HL-60 (cell line): ENCODE measurements at regions not wholly inside any gene's neighbourhood (a gene's known extent, or its start where the extent isn't known, plus 50 kb on each side); places are given as distances from the start of the nearest gene placed in this dataset.
A peak's percentile ranks its signal among the peaks of the same experiment; 100 is the strongest.
"Not testable (repeated sequence)": the region's sequence is repeated elsewhere in the genome, so short reads cannot be mapped to it uniquely, and the experiment has no call there.

ENCODE experiments used
- DNase-seq, 2 experiments: peaks; one replicate each; pipeline ENCODE4 v3.0.0-alpha.2; 2010 to 2020; ENCODE audit warnings: low read depth in 1 of 2, low spot score in 1 of 2
- H3K27ac ChIP-seq: fragments of 250-450 bp; sonication (Bioruptor Pico); replicated peaks from 2 replicates; pipeline ENCODE4 v1.5.1; 2020; ENCODE audit warnings: mild to moderate bottlenecking, moderate library complexity
- H3K27me3 ChIP-seq: fragments of 250-450 bp; sonication (Bioruptor Pico); 2 replicates; pipeline ENCODE4 v1.5.1; 2021; ENCODE audit warnings: mild to moderate bottlenecking, moderate library complexity; ENCODE audit not compliant: insufficient read depth, poor library complexity, severe bottlenecking
- H3K4me3 ChIP-seq: replicated peaks from 2 replicates; pipeline ENCODE4 v1.5.1; 2011; ENCODE audit warnings: mild to moderate bottlenecking, control low read depth, low read length; ENCODE audit not compliant: insufficient read depth
- GABPA ChIP-seq: IDR thresholded peaks from 2 replicates; pipeline ENCODE4 v1.6.1; 2012; ENCODE audit warnings: low read depth
- POLR2AphosphoS5 ChIP-seq: IDR thresholded peaks from 2 replicates; pipeline ENCODE4 v1.6.1; 2012; ENCODE audit warnings: low read depth
- SPI1 ChIP-seq: IDR thresholded peaks from 2 replicates; pipeline ENCODE4 v1.6.1; 2012; ENCODE audit warnings: low read depth, mild to moderate bottlenecking, borderline replicate concordance
- TF ChIP-seq, protein P1 (sequence below): IDR thresholded peaks from 2 replicates; pipeline ENCODE4 v1.6.1; 2012; ENCODE audit warnings: low read depth; ENCODE audit not compliant: insufficient replicate concordance
- TF ChIP-seq, protein P2 (sequence below): IDR thresholded peaks from one replicate; pipeline ENCODE4 v1.5.1; 2011; ENCODE audit warnings: low read length, control low read depth, inconsistent platforms; ENCODE audit not compliant: insufficient read depth

DNA sequence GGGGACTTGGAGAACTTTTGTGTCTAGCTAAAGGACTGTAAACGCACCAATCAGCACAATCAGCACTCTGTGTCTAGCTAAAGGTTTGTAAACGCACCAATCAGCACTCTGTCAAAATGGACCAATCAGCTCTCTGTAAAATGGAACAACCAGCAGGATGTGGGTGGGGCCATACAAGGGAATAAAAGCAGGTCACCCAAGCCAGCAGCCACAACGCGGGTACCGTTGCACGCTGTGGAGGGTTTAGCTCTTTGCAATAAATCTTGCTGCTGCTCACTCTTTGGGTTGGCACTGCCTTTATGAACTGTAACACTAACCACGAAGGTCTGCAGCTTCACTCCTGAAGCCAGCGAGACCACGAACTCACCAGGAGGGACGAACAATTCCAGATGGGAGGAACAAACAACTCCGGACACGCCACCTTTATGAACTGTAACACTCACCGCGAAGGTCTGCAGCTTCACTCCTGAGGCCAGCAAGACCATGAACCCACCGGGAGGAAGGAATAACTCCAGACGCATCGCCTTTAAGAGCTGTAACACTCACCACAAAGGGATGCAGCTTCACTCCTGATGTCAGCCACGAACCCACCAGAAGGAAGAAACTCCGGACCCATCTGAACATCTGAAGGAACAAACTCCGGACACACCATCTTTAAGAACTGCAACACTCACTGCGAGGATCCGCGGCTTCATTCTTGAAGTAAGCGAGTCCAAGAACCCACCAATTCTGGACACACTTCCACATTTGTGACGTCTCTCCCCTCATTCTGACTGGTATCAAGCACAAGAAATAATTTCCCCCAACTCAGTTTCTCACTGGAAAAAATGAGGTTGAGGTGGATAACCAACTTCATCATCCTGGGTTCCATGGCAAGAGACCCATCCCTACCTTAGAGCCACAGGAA lies 227.3 kb upstream of the AMIGO2 start:
- peak in 1 of 2 experiments; percentile 8 for DNase-seq
- H3K4me3 ChIP-seq: peak overlapping the region; percentile 21

DNA sequence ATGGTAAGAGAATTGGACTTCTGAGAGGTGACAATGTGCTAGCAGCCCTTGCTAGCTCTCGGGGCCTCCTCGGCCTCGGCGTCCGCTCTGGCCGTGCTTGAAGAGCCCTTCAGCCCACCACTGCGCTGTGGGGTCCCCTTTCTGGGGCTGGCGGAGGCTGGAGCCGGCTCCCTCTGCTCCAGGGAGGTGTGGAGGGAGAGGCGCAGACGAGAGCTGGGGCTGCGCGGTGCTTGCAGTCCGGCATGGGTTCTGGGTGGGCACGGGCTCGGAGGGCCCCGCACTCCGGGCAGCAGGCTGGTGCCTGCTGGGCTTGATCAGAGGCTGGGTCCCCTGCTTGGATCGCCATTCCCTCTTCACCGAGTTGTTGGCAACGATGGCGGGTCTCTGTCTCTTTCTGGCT lies 226.4 kb upstream of the AMIGO2 start:
- Histone ChIP-seq H3K27me3 (no peaks in the 10 kb centered on the region), H3K4me3 (no peak overlapping the region), H3K27ac (no peak overlapping the region)
- DNase-seq: no peak
- TF ChIP-seq, protein P1, sequence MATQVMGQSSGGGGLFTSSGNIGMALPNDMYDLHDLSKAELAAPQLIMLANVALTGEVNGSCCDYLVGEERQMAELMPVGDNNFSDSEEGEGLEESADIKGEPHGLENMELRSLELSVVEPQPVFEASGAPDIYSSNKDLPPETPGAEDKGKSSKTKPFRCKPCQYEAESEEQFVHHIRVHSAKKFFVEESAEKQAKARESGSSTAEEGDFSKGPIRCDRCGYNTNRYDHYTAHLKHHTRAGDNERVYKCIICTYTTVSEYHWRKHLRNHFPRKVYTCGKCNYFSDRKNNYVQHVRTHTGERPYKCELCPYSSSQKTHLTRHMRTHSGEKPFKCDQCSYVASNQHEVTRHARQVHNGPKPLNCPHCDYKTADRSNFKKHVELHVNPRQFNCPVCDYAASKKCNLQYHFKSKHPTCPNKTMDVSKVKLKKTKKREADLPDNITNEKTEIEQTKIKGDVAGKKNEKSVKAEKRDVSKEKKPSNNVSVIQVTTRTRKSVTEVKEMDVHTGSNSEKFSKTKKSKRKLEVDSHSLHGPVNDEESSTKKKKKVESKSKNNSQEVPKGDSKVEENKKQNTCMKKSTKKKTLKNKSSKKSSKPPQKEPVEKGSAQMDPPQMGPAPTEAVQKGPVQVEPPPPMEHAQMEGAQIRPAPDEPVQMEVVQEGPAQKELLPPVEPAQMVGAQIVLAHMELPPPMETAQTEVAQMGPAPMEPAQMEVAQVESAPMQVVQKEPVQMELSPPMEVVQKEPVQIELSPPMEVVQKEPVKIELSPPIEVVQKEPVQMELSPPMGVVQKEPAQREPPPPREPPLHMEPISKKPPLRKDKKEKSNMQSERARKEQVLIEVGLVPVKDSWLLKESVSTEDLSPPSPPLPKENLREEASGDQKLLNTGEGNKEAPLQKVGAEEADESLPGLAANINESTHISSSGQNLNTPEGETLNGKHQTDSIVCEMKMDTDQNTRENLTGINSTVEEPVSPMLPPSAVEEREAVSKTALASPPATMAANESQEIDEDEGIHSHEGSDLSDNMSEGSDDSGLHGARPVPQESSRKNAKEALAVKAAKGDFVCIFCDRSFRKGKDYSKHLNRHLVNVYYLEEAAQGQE: no peak
- no peak for TF ChIP-seq SPI1
- TF ChIP-seq POLR2AphosphoS5: no peak
- TF ChIP-seq, protein P2, sequence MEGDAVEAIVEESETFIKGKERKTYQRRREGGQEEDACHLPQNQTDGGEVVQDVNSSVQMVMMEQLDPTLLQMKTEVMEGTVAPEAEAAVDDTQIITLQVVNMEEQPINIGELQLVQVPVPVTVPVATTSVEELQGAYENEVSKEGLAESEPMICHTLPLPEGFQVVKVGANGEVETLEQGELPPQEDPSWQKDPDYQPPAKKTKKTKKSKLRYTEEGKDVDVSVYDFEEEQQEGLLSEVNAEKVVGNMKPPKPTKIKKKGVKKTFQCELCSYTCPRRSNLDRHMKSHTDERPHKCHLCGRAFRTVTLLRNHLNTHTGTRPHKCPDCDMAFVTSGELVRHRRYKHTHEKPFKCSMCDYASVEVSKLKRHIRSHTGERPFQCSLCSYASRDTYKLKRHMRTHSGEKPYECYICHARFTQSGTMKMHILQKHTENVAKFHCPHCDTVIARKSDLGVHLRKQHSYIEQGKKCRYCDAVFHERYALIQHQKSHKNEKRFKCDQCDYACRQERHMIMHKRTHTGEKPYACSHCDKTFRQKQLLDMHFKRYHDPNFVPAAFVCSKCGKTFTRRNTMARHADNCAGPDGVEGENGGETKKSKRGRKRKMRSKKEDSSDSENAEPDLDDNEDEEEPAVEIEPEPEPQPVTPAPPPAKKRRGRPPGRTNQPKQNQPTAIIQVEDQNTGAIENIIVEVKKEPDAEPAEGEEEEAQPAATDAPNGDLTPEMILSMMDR: no peak
- TF ChIP-seq GABPA: no peak

More for the DNA sequence above, 227.3 kb upstream of the AMIGO2 start:
- H3K27ac ChIP-seq, H3K27me3 ChIP-seq: not testable (repeated sequence)

DNA sequence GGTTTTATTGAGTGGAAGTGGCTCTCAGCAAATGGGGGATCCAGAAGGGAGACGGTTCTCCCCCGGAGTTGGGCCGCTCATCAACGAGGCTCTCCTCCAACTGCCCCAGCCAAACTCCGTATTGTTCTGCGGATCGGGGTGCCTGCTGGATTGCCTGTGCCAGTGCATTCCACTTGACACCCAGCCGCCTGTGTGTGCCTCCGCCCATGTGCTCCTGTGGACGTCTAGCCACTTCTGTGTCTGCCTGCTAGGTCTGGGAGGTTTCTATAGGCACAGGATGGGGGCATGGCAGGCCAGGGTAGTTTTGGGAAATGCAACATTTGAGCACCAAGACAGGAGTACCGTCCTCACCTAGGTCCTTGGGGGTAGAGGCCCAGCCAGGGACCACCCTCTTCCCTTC lies 225.7 kb upstream of the AMIGO2 start:
- DNase-seq: no peak
- TF ChIP-seq, protein P1: no peak
- TF ChIP-seq GABPA (no peak), POLR2AphosphoS5 (no peak), SPI1 (no peak)
- TF ChIP-seq, protein P2: no peak
- Histone ChIP-seq H3K27ac (no peak overlapping the region), H3K4me3 (no peak overlapping the region), H3K27me3 (no peaks in the 10 kb centered on the region)

DNA sequence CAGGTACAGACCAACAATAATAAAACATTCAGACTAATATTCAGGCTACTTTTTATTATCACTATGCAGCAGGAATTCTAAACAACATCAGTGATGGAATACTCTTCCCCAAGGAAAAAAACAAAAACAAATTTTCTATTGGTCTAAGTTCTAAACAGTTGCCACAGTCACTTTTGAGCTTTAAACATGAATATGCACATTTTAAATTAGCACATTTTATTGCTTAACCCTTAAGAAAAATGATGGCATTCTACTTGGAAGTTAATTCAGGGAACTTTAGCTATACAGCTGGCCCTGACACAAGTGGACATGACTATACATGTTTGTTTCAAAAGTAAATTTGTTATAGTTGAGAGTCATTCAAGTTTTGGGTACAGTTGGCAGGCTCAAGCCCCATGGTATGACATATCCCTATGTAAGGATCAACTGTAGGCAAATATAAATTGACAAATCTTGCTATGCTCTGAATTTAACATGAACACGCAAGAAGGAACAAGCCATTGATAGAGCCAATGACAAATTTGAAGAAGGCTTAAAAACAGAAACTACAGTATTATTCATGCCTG lies 224.3 kb upstream of the AMIGO2 start:
- Histone ChIP-seq H3K27ac (no peak overlapping the region), H3K27me3 (no peaks in the 10 kb centered on the region), H3K4me3 (no peak overlapping the region)
- TF ChIP-seq SPI1: no peak
- no peak for TF ChIP-seq GABPA
- TF ChIP-seq POLR2AphosphoS5: no peak
- TF ChIP-seq, protein P2: no peak
- TF ChIP-seq, protein P1: no peak
- DNase-seq: no peak
